ENCODE measurements at regions not wholly inside any gene's neighbourhood (a gene's known extent, or its start where the extent isn't known, plus 50 kb on each side); places are given as distances from the start of the nearest gene placed in this dataset.

- no peak for TF ChIP-seq EZH2phosphoT487 (IDR thresholded peaks at IDR 0.05; ENCODE audit: borderline replicate concordance, low read depth)
- no peak for TF ChIP-seq RAD21 (IDR thresholded peaks at IDR 0.05; ENCODE audit: low read length)
- TF ChIP-seq CTCF (IDR thresholded peaks at IDR 0.05), result no peak
These were observed 201.1 kb upstream of the RREB1 start for GRCh38 chr6:6906570-6907213.

All from SK-N-SH (cell line).